ENCODE measurements at regions not wholly inside any gene's neighbourhood (a gene's known extent, or its start where the extent isn't known, plus 50 kb on each side); places are given as distances from the start of the nearest gene placed in this dataset.

DNA sequence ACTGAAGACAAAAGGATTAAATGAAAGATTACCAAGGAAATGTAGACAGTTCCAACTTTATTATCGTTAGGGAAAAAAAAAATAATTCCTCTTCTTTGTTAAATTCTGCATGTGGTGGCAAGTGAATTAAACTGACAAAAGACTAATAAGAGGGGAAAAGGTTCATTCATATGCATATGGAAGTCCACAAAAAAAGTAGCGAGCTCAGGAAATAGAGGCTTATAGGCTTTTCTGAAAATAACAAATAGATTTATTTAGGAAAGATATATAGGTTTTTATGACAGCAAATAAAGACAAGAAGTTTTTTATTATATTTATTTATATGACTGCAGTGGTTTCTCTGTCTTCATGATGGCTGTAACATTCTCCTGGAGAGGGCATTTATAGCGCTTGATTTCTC is 246.0 kb downstream of the NAF1 start:
- H3K9me3 ChIP-seq (replicated peaks; ENCODE audit: insufficient read depth, low read length), result no peaks in the 10 kb centered on the region
- no peak for TF ChIP-seq EZH2phosphoT487 (IDR thresholded peaks at IDR 0.05; ENCODE audit: low read length)
- TF ChIP-seq, protein P1, sequence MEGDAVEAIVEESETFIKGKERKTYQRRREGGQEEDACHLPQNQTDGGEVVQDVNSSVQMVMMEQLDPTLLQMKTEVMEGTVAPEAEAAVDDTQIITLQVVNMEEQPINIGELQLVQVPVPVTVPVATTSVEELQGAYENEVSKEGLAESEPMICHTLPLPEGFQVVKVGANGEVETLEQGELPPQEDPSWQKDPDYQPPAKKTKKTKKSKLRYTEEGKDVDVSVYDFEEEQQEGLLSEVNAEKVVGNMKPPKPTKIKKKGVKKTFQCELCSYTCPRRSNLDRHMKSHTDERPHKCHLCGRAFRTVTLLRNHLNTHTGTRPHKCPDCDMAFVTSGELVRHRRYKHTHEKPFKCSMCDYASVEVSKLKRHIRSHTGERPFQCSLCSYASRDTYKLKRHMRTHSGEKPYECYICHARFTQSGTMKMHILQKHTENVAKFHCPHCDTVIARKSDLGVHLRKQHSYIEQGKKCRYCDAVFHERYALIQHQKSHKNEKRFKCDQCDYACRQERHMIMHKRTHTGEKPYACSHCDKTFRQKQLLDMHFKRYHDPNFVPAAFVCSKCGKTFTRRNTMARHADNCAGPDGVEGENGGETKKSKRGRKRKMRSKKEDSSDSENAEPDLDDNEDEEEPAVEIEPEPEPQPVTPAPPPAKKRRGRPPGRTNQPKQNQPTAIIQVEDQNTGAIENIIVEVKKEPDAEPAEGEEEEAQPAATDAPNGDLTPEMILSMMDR (IDR thresholded peaks at IDR 0.05; ENCODE audit: low read length), result no peak
- TF ChIP-seq EZH2 (optimal IDR thresholded peaks at IDR 0.05; ENCODE audit: low read depth, low read length), result no peak
- no peak overlapping the region for H3K9ac ChIP-seq (ENCODE audit: low read length)
- no peaks in the 10 kb centered on the region for H3K9me2 ChIP-seq (replicated peaks; ENCODE audit: insufficient read depth, low read length)
- no peak overlapping the region for H3K4me2 ChIP-seq (ENCODE audit: low read depth, low read length)
- H4K20me1 ChIP-seq (ENCODE audit: insufficient read depth, low read length), result no peaks in the 10 kb centered on the region
- no peaks in the 10 kb centered on the region for H3K27me3 ChIP-seq (replicated peaks; ENCODE audit: insufficient read depth, low read length)
- H2AFZ ChIP-seq (ENCODE audit: low read length), result no peak overlapping the region
- no peaks in the 10 kb centered on the region for H3K79me2 ChIP-seq (ENCODE audit: low read length)
- no peaks in the 10 kb centered on the region for H3F3A ChIP-seq (ENCODE audit: insufficient read depth, low read length)
- H3K36me3 ChIP-seq (replicated peaks; ENCODE audit: insufficient read depth, low read length), result no peaks in the 10 kb centered on the region
- no peaks in the 10 kb centered on the region for H3K4me1 ChIP-seq (ENCODE audit: low read length)
- no peak overlapping the region for H3K27ac ChIP-seq (ENCODE audit: low read length)
- no peak for DNase-seq
- no peak overlapping the region for H3K4me3 ChIP-seq (ENCODE audit: low read length)

DNA sequence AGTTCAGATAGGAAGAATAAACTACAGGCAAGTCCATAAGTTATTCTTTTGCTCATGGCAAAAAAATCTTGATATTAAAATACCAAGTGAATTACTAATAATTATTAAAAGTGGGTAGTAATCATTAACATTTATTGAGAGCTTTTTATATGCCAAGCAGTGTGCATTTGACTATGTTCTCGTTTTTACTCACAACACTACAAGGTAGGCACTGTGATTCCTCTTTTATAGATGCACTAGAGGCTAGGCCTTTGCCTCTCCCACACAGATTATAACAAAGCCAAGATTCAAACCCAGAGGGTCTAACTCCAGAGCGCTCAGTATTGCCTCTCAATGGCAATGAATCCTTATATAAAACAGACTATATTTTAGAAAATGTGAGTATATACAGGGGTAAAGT is 254.2 kb downstream of the NAF1 start:
- DNase-seq, result no peak
- no peak overlapping the region for H2AFZ ChIP-seq (ENCODE audit: low read length)
- no peak overlapping the region for H3K27ac ChIP-seq (ENCODE audit: low read length)
- TF ChIP-seq EZH2 (optimal IDR thresholded peaks at IDR 0.05; ENCODE audit: low read depth, low read length) (no peak), EZH2phosphoT487 (IDR thresholded peaks at IDR 0.05; ENCODE audit: low read length) (no peak)
- TF ChIP-seq, protein P1 (IDR thresholded peaks at IDR 0.05; ENCODE audit: low read length), result no peak
- H3K4me1 ChIP-seq (ENCODE audit: low read length), result no peaks in the 10 kb centered on the region
- H3K79me2 ChIP-seq (ENCODE audit: low read length), result no peaks in the 10 kb centered on the region
- H3K9ac ChIP-seq (ENCODE audit: low read length), result no peak overlapping the region
- no peaks in the 10 kb centered on the region for H3F3A ChIP-seq (ENCODE audit: insufficient read depth, low read length)
- no peaks in the 10 kb centered on the region for H3K9me2 ChIP-seq (replicated peaks; ENCODE audit: insufficient read depth, low read length)
- H3K9me3 ChIP-seq (replicated peaks; ENCODE audit: insufficient read depth, low read length), result no peaks in the 10 kb centered on the region
- no peaks in the 10 kb centered on the region for H4K20me1 ChIP-seq (ENCODE audit: insufficient read depth, low read length)
- H3K4me3 ChIP-seq (ENCODE audit: low read length), result no peak overlapping the region
- H3K36me3 ChIP-seq (replicated peaks; ENCODE audit: insufficient read depth, low read length), result no peaks in the 10 kb centered on the region
- no peak overlapping the region for H3K4me2 ChIP-seq (ENCODE audit: low read depth, low read length)
- no peaks in the 10 kb centered on the region for H3K27me3 ChIP-seq (replicated peaks; ENCODE audit: insufficient read depth, low read length)

DNA sequence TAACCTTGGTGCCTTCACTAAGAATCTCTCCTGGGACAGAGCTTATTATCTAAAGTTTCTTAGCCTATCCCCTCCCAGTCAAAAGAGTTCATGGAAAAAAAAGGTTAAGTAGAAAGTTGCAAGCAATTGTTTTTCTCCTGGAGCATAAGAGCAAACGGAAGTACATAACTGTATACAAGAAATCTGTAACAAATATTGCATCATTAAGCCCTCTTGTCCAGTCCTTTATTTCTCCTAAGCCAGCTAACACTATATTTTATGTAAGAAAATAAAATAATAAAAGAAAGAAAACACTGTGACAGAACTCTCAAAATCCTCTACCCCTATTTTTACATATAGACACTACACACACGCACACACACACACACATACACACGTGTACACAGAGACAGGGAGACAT is 255.3 kb downstream of the NAF1 start:
- Histone ChIP-seq H3K27ac (ENCODE audit: low read length) (no peak overlapping the region), H3K36me3 (replicated peaks; ENCODE audit: insufficient read depth, low read length) (no peaks in the 10 kb centered on the region), H2AFZ (ENCODE audit: low read length) (no peak overlapping the region), H3K27me3 (replicated peaks; ENCODE audit: insufficient read depth, low read length) (no peaks in the 10 kb centered on the region), H3K9me3 (replicated peaks; ENCODE audit: insufficient read depth, low read length) (no peaks in the 10 kb centered on the region), H3K4me2 (ENCODE audit: low read depth, low read length) (no peak overlapping the region), H3K9me2 (replicated peaks; ENCODE audit: insufficient read depth, low read length) (no peaks in the 10 kb centered on the region), H3K4me3 (ENCODE audit: low read length) (no peak overlapping the region), H3K4me1 (ENCODE audit: low read length) (no peaks in the 10 kb centered on the region), H4K20me1 (ENCODE audit: insufficient read depth, low read length) (no peaks in the 10 kb centered on the region), H3F3A (ENCODE audit: insufficient read depth, low read length) (no peaks in the 10 kb centered on the region), H3K9ac (ENCODE audit: low read length) (no peak overlapping the region), H3K79me2 (ENCODE audit: low read length) (no peaks in the 10 kb centered on the region)
- TF ChIP-seq EZH2 (optimal IDR thresholded peaks at IDR 0.05; ENCODE audit: low read depth, low read length) (no peak), EZH2phosphoT487 (IDR thresholded peaks at IDR 0.05; ENCODE audit: low read length) (no peak)
- TF ChIP-seq, protein P1 (IDR thresholded peaks at IDR 0.05; ENCODE audit: low read length), result no peak
- no peak for DNase-seq
